Activated CD8-positive, alpha-beta T cell treated with anti-CD3 and anti-CD28 coated beads for 36 hours (primary cell): ENCODE measurements at regions not wholly inside any gene's neighbourhood (a gene's known extent, or its start where the extent isn't known, plus 50 kb on each side); places are given as distances from the start of the nearest gene placed in this dataset.

Experiments
- ATAC-seq: fragments of 200-7000 bp; cut with Tn5 transposase; one replicate; pipeline ENCODE4 v1.10.0; 2021; ENCODE audit warnings: mild to moderate bottlenecking, moderate library complexity
- CTCF ChIA-PET: fragments of 350-600 bp; sonication (Branson Sonifier 250); formaldehyde crosslinking; loops from one replicate; lab custom pipeline; 2021; ENCODE audit warnings: antibody characterized with exemption; lab: Charles Lee
- POLR2A ChIA-PET: fragments of 350-600 bp; sonication (Branson Sonifier 250); formaldehyde crosslinking; loops from one replicate; lab custom pipeline; 2021; ENCODE audit warnings: antibody characterized with exemption; lab: Charles Lee
- DNase-seq: peaks from one replicate; pipeline ENCODE4 v3.0.0-alpha.2; 2020
- H3K27ac Mint-ChIP-seq: one replicate; pipeline ENCODE4 v1.8.0; 2021; ENCODE audit warnings: mild to moderate bottlenecking, mixed read lengths
- H3K27me3 Mint-ChIP-seq: one replicate; pipeline ENCODE4 v1.8.0; 2021; ENCODE audit warnings: mixed read lengths
- H3K36me3 Mint-ChIP-seq: one replicate; pipeline ENCODE4 v1.8.0; 2021; ENCODE audit warnings: low read depth, mixed read lengths
- H3K4me1 Mint-ChIP-seq: one replicate; pipeline ENCODE4 v1.8.0; 2021; ENCODE audit warnings: low read depth, mixed read lengths
- H3K4me3 Mint-ChIP-seq: one replicate; pipeline ENCODE4 v1.8.0; 2021; ENCODE audit warnings: mild to moderate bottlenecking, moderate library complexity, mixed read lengths
- H3K9me3 Mint-ChIP-seq: one replicate; pipeline ENCODE4 v1.8.0; 2021; ENCODE audit warnings: mixed read lengths
- intact Hi-C: fragments of 100-400 bp; cut with micrococcal nuclease; formaldehyde crosslinking; loops from one replicate; pipeline ENCODE4 v1.10.0; 2022
- TF ChIP-seq, protein P1 (sequence below): fragments of 200-600 bp; IDR thresholded peaks from one replicate; pipeline ENCODE4 v1.8.0; 2022; ENCODE audit warnings: antibody characterized with exemption, mild to moderate bottlenecking

DNA sequence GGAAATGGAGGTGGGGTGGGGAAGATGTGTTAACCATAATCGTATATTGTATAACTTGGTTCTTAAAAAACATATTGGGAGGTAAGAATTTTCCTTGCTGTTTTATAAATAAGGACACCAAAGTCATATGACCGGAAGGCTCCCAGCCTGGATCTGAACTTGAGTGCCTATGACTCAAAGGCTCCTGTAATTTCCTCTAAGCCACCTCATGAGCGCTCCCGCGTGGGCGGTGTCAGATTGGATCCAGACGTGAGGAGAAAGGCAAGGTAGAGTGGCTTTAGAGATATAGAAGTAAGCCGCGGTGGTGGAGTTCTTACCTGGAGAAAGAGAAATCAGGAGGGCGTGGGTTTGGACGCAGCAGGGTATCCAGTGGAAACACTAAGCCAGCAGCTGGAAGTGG is 196.2 kb upstream of the NLRP1 start:
- TF ChIP-seq, protein P1, sequence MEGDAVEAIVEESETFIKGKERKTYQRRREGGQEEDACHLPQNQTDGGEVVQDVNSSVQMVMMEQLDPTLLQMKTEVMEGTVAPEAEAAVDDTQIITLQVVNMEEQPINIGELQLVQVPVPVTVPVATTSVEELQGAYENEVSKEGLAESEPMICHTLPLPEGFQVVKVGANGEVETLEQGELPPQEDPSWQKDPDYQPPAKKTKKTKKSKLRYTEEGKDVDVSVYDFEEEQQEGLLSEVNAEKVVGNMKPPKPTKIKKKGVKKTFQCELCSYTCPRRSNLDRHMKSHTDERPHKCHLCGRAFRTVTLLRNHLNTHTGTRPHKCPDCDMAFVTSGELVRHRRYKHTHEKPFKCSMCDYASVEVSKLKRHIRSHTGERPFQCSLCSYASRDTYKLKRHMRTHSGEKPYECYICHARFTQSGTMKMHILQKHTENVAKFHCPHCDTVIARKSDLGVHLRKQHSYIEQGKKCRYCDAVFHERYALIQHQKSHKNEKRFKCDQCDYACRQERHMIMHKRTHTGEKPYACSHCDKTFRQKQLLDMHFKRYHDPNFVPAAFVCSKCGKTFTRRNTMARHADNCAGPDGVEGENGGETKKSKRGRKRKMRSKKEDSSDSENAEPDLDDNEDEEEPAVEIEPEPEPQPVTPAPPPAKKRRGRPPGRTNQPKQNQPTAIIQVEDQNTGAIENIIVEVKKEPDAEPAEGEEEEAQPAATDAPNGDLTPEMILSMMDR: no peak
- ATAC-seq (no peak), DNase-seq (no peak)
- Mint-ChIP-seq H3K4me3 (no peak overlapping the region), H3K4me1 (peaks cover 4% of the 10 kb centered on the region), H3K9me3 (no peaks in the 10 kb centered on the region), H3K27me3 (peaks cover 20% of the 10 kb centered on the region), H3K36me3 (no peaks in the 10 kb centered on the region), H3K27ac (no peak overlapping the region)
- ChIA-PET POLR2A (no interaction called here), CTCF (no interaction called here)
- intact Hi-C loops: no loop called here

DNA sequence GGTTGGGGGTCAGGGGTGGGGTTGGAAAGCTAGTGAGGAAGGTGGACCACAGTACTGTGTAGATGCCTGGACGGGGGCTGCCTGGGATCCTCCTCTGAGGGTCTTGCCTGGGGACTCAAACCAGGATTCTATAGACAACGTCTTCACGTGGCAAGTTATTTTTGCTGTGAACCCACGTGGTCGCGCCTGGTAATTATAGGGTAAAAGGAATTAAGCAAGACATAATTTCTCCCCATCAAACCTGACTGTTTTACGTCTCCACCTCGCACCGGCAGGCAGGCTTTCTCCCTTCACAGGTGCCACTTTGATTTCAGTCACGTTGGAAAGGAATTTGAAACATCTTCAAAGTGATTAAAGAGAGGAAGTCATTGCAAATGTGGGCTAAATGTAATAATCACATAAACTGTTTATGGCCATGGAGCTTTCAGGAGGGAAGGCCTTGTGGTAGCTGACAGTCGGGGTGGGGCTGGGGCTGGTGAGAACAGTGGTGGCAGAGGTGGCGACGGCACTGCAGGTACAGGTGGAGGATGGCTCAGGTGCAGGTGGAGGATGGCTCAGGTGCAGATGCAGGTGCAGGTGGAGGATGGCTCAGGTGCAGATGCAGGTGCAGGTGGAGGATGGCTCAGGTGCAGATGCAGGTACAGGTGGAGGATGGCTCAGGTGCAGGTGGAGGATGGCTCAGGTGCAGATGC is 197.1 kb upstream of the NLRP1 start:
- Mint-ChIP-seq H3K4me3 (no peak overlapping the region), H3K9me3 (no peaks in the 10 kb centered on the region), H3K27ac (no peak overlapping the region), H3K36me3 (no peaks in the 10 kb centered on the region), H3K4me1 (no peaks in the 10 kb centered on the region), H3K27me3 (peaks cover 20% of the 10 kb centered on the region)
- CTCF ChIA-PET: no interaction called here
- DNase-seq (no peak), ATAC-seq (no peak)
- intact Hi-C loops: no loop called here
- POLR2A ChIA-PET: no interaction called here
- TF ChIP-seq, protein P1: no peak

DNA sequence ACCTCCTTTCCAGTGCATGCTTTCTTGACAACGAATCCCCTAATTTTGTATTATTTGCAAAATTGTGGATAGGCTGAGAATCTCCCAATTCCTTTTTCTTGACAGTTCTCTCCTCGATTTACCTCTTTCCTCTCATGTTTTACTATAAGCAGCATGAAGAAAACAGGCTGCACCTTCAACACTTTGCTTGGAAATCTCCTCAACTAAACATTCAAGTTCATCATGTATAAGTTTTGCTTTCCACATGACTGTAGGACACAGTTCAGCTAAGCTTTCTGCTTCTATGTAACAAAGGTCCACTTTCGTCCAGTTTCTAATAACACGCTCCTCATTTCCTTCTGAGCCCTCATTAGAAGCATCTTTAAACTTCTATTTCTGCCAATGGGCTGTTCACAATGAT is 199.0 kb upstream of the NLRP1 start:
- H3K27ac Mint-ChIP-seq: no peak overlapping the region
- DNase-seq: no peak
- peaks cover 22% of the 10 kb centered on the region for H3K27me3 Mint-ChIP-seq
- CTCF ChIA-PET: no interaction called here
- H3K9me3 Mint-ChIP-seq: no peaks in the 10 kb centered on the region
- no peaks in the 10 kb centered on the region for H3K36me3 Mint-ChIP-seq
- TF ChIP-seq, protein P1: no peak
- POLR2A ChIA-PET: no interaction called here
- H3K4me1 Mint-ChIP-seq: no peaks in the 10 kb centered on the region
- no peak overlapping the region for H3K4me3 Mint-ChIP-seq
- intact Hi-C loops: no loop called here
- no peak for ATAC-seq

DNA sequence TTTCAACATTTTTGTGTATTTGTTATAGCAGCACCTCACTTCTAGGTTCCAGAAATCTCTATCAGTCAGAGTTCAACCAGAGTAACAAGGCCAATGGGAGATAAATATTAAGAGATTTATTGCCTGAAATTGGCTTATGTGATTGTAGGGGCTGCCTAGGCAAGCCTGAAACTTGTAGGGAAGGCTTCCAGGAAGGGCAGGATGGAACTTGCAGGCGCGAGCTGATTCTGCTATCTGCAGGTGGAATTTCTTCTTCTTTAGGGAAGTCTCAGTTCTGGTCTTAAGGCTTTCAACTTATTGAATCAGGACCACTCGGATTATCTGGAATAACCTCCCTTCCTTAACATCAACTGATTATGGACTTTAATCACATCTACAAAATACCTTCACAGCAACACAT is 199.5 kb upstream of the NLRP1 start:
- Mint-ChIP-seq H3K36me3 (no peaks in the 10 kb centered on the region), H3K27me3 (peaks cover 20% of the 10 kb centered on the region), H3K9me3 (no peaks in the 10 kb centered on the region), H3K4me3 (no peak overlapping the region), H3K4me1 (no peaks in the 10 kb centered on the region), H3K27ac (no peak overlapping the region)
- TF ChIP-seq, protein P1: no peak
- ChIA-PET POLR2A (no interaction called here), CTCF (no interaction called here)
- ATAC-seq (no peak), DNase-seq (no peak)
- intact Hi-C loops: no loop called here

DNA sequence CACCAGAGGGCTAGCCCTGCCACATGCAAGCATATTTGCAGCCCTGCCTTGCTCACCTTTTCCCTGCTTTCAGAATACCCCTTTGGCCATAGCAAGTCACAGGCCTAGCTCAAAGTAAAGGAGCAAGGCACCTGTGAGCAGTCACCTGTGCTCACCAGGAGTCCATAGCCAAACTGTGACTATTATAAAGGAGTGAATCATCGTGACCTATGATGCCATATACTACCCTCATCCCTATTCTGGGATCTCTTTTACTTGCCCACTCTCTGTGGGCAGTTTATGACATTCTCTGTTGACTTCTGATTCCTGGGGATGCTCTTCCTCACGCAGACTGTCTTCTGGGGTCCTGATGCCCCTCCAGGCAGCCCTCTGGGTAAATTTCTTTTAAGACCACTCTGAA is 200.5 kb upstream of the NLRP1 start:
- ChIA-PET CTCF (no interaction called here), POLR2A (interaction anchor here (0.9 kb wide), 1 partner anchor 31 kb away, joined by 3 read pairs; no protein-coding TSS in a partner anchor)
- DNase-seq (no peak), ATAC-seq (no peak)
- intact Hi-C loops: no loop called here
- no peaks in the 10 kb centered on the region for H3K4me1 Mint-ChIP-seq
- no peak overlapping the region for H3K4me3 Mint-ChIP-seq
- no peak overlapping the region for H3K27ac Mint-ChIP-seq
- TF ChIP-seq, protein P1: no peak
- peaks cover 24% of the 10 kb centered on the region for H3K27me3 Mint-ChIP-seq
- no peaks in the 10 kb centered on the region for H3K9me3 Mint-ChIP-seq
- no peaks in the 10 kb centered on the region for H3K36me3 Mint-ChIP-seq
